GM10248 (cell line): ENCODE measurements at regions not wholly inside any gene's neighbourhood (a gene's known extent, or its start where the extent isn't known, plus 50 kb on each side); places are given as distances from the start of the nearest gene placed in this dataset.

ENCODE experiments used
- CTCF ChIA-PET: fragments of 300-600 bp; sonication (Branson Sonifier 250); formaldehyde crosslinking; extraction: SDS; loops from one replicate; lab custom pipeline; 2021; ENCODE audit warnings: antibody characterized with exemption; lab: Yijun Ruan, JAX
- POLR2A ChIA-PET: fragments of 350-650 bp; sonication (Branson Sonifier 250); formaldehyde crosslinking; extraction: SDS; loops from one replicate; lab custom pipeline; 2020; ENCODE audit warnings: antibody characterized with exemption; lab: Yijun Ruan, JAX
- DNase-seq: peaks from one replicate; pipeline ENCODE4 v3.0.0; 2012; ENCODE audit errors: extremely low spot score
- TF ChIP-seq, protein P1 (sequence below): IDR thresholded peaks from 2 replicates; pipeline ENCODE4 v1.5.1; 2012; ENCODE audit warnings: mild to moderate bottlenecking, low read depth; ENCODE audit errors: extremely low read depth, missing control alignments, control extremely low read depth

DNA sequence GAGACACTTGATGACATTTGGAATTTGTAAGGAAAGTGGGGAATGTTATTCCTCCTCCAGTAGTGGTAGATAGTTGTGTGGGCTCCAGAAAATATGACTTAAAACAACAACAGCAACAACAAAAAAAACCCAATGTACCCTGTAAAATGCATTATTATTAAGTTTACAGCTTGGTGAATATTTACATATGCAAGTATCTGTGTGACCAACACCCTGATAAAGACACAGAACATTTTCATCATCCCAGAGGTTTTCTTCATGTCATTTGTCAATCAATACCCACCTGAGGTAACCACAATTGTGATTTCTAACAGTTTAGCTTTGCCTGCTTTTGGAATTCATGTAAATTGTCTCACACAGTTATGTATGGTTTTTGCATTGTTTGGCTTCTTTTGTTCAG lies 152.1 kb upstream of the GRIK2 start:
- DNase-seq, result no peak
- CTCF ChIA-PET, result no interaction called here
- TF ChIP-seq, protein P1, sequence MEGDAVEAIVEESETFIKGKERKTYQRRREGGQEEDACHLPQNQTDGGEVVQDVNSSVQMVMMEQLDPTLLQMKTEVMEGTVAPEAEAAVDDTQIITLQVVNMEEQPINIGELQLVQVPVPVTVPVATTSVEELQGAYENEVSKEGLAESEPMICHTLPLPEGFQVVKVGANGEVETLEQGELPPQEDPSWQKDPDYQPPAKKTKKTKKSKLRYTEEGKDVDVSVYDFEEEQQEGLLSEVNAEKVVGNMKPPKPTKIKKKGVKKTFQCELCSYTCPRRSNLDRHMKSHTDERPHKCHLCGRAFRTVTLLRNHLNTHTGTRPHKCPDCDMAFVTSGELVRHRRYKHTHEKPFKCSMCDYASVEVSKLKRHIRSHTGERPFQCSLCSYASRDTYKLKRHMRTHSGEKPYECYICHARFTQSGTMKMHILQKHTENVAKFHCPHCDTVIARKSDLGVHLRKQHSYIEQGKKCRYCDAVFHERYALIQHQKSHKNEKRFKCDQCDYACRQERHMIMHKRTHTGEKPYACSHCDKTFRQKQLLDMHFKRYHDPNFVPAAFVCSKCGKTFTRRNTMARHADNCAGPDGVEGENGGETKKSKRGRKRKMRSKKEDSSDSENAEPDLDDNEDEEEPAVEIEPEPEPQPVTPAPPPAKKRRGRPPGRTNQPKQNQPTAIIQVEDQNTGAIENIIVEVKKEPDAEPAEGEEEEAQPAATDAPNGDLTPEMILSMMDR, result no peak
- POLR2A ChIA-PET, result no interaction called here

DNA sequence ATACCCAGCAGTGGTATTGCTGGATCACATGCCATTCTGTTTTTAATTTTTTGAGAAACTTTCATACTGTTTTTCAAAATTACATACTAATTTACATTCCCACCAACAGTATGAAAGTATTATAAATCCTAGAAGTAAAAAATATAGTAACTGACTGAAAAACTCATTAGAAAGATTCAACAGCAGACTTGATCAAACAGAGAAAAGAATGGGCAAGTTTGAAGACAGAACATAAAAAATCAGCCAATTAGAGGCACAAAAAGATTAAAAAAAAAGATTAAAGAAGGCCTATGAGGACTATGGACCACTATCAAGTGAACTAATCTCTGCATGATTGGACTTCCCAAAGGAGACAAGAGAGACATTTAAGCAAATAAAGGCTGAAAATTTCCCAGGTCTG lies 144.0 kb upstream of the GRIK2 start:
- TF ChIP-seq, protein P1, result no peak
- POLR2A ChIA-PET, result no interaction called here
- no peak for DNase-seq
- CTCF ChIA-PET, result no interaction called here

DNA sequence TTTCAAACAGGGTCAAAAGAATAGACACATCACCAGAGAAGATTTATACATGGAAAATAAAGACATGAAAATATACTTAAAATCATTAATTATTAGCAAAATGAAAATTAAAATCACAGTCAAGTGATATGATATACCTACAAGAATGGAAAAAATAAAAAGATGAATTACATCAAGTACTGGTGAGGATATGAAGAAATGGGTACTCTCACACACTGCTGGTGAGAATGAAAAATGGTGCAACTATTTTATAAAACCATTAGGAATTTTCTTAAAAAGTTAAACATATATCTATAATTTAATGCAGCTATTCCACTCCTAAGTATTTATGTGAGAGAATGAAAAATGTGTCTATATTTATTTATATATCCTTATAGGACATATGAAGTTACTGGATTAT lies 136.3 kb upstream of the GRIK2 start:
- DNase-seq, result no peak
- ChIA-PET CTCF (no interaction called here), POLR2A (no interaction called here)
- TF ChIP-seq, protein P1, result no peak

DNA sequence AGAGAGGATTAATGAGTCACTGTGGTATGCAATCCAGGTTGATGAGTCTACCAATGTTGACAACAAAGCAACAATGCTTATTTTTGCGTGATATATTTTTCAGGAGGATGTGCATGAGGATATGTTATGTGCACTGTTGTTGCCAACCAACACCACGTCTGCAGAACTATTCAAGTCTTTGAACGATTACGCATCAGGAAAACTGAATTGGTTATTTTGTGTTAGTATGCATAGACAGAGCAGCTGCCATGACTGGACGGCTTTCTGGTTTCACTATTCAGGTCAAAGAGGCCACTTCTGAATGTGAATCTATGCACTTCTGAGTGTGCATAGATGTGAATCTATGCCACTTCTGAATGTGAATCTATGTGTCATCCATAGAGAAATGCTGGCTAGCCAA lies 134.0 kb upstream of the GRIK2 start:
- POLR2A ChIA-PET, result no interaction called here
- CTCF ChIA-PET, result no interaction called here
- DNase-seq, result no peak
- TF ChIP-seq, protein P1, result no peak

DNA sequence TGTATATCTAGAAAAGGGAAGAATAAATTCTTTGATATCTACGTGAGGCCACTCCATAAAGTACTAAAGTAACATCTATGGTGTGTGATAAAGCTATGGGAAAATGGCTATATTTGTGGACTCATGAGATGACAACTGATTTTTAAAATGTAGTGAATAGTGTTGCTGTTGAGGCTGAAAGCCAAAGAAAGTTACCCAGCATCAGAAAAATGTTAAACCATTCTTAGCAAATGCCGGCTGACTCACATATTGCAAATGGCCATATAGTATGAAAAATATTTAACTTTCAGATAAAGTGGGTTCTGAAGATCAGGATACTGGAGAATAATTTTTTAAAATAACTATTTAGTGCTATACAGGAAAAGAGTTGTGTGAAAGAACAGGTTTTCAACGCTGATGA lies 129.9 kb upstream of the GRIK2 start:
- DNase-seq, result no peak
- ChIA-PET CTCF (interaction anchor here (1.5 to 1.7 kb wide), 2 partner anchors 11 to 12 kb away, joined by 3 to 4 read pairs; no protein-coding TSS in a partner anchor), POLR2A (no interaction called here)
- TF ChIP-seq, protein P1, result no peak

DNA sequence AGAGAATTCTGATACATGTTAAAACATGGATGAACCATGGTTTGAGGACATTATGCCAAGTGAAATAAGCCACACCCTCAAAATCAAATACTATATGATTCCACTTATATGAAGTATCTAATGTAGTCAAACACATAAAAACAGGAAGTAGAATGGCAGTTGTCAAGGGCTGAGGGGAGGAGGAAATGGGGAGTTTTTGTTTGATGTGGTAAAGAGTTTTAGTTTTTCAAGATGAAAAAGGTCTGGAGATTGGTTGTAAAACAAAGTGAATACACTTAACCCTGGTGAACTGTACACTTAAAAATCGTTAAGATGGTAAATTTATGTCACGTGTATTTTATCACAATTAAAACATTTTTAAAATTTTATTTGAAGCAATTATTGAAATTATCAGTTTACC lies 127.4 kb upstream of the GRIK2 start:
- no peak for DNase-seq
- CTCF ChIA-PET, result no interaction called here
- POLR2A ChIA-PET, result no interaction called here
- TF ChIP-seq, protein P1, result no peak

DNA sequence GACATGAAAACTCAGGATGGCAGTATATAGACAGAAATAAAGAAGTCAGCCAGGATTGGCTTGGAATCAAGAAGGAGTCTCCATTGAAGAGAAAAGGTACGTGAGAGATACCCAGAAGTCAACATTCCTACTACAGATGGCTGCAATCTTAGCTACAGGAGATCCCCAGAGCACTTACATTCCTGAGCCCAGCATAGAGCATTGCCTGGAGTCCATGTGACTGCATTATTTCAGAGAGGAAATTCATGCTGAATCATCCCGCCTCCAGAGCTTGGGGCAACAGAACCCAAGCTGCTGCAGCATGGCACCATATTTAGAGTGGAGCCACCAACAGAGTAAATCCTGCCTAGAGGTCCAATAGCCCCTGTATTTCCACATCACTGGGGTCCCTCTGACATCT lies 125.0 kb upstream of the GRIK2 start:
- TF ChIP-seq, protein P1, result no peak
- DNase-seq, result no peak
- ChIA-PET CTCF (interaction anchor here (1.2 to 1.7 kb wide), 2 partner anchors 11 to 44 kb away, joined by 3 read pairs; no protein-coding TSS in a partner anchor), POLR2A (no interaction called here)
